HG03175 (cell line): ENCODE measurements at regions not wholly inside any gene's neighbourhood (a gene's known extent, or its start where the extent isn't known, plus 50 kb on each side); places are given as distances from the start of the nearest gene placed in this dataset.

Experiments used
- ATAC-seq: cut with Tn5 transposase; IDR thresholded peaks from one replicate; pipeline ENCODE4 v1.9.1; 2021; ENCODE audit warnings: mild to moderate bottlenecking, moderate library complexity; ENCODE audit not compliant: unreplicated experiment

DNA sequence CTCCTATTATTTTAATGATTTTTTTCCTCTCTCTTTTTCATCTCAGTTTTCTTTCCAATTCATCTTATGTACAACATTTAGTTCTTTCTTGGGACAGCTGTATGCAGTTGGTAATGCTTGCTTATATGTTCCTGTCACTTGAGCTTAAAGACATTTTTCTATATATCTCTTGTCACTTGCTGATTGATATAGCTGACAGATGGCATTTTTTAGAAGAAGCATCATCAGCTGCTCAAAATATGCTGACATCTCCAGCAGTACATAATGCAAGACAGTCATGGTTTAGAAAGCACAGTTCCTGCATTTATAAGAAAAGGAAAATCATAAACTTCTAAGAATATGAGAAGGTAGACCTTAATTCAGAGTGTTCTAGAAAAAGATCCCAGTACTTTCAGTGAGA, 56.5 kb downstream of the DCAF8L1 start:
- no peak for ATAC-seq

DNA sequence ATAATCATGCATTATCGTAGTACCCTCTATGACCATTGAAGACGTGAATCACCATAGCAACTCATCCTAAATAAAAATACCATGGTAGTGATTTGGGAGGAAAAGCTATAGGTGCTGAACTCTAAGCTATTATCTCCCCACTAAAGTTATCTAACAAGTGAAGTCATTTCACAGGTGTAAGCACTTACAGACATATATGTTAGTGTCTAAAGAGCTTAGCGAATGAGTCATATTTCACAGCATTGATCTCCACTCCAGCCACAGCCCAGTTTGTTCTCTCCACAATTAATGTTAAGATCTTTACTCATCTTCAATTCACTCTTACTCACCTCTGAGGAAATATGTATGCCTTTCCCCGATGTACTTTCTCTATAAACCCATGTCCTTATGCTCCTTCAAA, 57.0 kb downstream of the DCAF8L1 start:
- no peak for ATAC-seq

DNA sequence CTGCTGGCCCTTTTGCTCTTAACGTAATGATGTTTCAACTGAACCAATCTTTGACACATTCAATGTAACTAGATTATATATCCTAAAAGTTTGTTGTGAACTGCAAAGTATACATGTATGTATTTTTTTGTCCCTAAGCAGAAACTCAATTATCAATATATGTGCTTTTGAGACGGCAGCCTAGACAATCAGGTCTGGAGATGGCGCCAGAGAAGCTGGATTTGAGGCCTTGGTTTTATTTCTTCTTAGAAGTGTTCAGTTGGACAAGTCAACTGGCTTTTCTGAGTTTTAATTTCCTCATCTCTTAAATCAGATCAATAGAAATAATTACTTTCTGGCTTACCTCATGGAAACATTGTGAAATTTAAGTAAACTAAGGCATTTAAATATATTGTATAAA, 62.5 kb downstream of the DCAF8L1 start:
- ATAC-seq, result no peak

DNA sequence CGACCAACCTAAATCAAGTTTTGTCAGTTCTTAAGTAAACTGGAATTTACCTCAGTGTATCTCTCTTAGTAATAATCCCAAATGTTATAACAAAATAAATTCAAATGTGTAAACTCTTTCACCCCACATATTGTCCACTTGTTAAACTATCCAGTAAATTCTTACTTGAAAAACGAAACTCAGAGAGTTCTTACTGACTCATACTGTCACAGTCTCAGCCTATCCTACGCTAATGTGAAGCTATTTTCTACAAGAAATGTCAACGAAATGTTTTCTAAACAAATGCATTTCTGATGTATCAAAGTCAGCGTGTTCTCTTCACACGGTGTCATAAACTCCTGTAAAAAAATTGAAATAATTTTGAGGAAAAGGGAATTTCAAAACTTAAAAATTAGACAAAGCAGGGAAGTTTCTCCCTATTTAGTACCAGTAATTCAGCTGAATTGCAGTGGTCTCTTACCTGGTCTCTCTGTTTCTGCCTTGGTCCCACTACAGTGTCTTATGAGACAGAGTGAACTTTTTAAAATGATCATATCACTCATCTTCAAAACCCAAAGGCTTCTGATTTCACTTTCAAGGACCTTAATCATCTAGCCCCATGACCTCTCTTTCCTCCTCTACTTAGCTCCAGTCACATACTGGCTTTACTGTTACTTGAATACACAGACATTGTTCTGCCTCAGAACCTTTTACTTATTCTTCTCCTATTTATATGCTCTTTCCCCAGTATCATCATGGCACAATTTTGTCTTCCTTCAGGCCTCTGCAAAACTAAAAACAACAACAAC, 63.3 kb downstream of the DCAF8L1 start:
- no peak for ATAC-seq

DNA sequence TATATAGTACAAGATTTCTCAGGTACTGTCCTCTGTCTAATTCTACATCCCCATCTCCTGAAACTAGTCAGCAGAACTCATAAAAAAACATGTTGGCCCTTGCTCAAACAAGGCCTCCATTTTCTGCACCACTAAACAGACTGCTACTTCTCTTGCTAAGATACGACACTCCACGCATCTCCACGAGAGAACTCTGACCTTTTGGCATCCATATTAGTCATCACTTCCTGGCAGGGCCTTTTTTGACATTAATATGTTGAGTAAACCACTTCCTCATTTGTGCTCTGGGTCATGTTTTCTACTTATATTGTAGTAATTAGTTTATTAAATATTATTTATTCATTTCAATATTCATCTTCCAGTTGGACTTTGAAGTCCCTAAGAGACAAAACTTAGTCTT, 65.6 kb downstream of the DCAF8L1 start:
- peak; percentile 79 for ATAC-seq

DNA sequence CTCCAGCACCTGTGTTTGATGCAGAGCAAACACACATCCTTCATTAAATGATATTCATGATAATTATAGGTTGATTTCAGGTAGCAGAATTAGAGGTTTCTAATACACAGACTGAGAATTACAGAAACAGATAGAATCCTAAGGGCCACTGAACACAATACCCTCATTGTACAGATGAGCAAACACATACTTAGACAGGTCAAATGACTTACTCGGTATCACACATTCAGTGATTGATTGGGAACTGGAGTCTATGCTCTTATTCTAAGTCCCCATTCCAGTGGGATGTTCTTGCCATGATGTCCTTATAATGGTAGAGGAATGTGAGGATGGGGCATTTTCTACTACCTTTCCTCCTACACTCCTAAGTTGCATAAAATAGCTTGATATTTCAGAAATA, 70.8 kb downstream of the DCAF8L1 start:
- no peak for ATAC-seq

DNA sequence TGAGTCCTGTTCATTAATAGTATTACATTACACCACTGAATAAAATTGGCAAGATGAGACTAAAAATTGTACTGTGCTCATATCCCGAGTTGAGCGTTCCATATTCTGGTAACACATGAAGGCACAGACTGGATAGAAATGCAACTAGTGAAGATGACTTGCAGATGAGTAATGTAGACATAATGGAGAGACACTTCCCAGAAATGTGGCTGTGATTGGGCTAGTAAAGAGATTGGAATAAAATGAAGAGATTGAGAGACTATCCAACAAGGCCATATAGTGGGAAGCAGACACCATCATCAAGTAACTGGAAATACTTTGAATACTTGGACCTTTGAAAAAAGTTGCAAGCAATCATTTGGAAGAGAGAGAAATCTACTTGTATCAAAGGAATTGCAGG, 77.3 kb downstream of the DCAF8L1 start:
- no peak for ATAC-seq

DNA sequence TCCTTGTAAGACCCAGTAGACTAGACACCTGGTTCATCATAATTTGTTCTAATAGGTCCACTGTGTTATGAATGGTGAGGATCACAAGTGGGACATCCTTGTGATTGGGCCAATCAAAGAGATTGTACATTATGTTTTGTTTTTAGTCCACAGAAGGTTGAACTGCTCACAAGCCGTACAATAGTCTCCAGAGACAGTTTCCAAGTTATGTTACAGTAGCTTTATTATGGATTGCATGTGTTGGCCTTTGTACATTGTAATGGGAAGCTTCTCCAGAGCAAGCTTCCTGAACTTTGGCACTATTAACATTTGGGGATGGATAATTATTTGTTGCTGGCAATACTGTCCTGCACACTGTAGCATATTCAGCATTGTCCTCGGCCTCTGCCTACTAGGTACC, 86.1 kb downstream of the MAGEB10 start:
- no peak for ATAC-seq

DNA sequence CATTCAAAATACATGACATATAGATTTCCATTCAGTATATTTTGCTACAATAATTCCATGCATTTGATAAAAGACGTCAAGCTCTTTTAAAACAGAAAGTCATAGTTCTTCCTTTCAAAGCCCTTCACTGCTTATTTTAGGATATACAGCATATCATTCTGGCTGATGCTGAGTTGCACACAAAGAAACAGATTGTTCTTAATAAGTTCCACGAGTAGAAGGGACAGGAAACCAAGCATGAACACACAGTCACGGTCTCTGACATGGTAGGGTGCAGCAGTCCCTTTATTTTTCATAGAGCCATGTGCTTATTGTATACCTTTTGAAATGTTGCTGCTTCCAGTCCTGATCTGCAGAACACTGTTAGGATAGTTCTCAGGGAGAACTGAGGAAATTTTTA, 85.4 kb downstream of the MAGEB10 start:
- ATAC-seq, result no peak

DNA sequence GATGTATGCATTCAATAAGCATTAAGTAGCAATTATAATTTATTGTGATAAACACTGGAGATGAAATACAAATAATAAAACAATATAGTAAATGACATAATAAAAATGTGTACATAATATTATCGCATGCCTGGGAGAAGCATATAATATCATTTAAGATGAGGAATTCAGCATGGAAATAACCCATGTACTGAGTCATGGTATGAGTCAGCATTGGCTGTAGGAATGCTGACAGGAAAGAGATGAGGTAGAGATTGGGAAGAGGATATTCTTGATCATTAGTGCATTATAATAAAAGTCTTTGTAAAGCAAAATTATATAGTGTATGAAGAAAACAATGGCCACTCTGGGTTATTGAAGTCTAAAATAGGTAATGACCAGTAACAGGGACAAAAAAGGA, 82.8 kb downstream of the MAGEB10 start:
- ATAC-seq, result no peak

DNA sequence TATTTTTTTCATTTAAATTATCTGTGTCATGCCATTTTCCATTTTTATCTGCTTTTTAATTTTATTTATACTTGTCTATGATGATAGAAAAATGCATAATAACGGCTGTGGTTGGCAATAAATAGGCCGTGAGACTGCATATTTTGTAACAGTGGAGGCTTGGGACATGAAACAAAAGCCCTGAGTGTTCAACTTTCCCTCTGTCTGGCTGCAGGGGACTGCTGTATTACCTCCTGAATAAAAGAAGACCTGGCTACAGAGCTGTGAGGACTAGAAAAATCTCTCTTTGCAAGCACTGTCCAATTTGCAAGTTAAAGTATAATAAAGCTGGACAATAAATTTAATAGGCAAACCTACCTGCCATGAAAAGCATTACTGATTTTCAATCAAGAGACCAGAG, 82.1 kb downstream of the MAGEB10 start:
- no peak for ATAC-seq

DNA sequence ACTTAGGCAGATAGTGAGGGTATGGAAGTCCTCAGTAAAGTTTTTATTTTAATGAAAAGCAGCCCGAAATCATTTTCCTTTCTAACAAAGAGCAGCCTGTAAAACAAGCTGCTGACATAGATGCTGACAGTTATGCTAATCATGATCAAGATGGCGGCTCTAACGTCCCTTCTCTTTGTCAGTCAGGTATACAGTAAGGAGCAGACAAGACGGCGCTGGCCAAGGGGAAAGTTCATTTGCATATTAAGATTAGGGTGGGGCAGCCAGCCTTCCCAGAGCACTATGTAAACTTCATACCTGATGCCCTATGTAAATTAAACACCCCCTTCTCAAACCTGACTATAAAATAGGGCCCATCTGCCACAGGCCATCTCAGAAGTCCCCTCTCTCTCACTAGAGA, 76.9 kb downstream of the MAGEB10 start:
- no peak for ATAC-seq

DNA sequence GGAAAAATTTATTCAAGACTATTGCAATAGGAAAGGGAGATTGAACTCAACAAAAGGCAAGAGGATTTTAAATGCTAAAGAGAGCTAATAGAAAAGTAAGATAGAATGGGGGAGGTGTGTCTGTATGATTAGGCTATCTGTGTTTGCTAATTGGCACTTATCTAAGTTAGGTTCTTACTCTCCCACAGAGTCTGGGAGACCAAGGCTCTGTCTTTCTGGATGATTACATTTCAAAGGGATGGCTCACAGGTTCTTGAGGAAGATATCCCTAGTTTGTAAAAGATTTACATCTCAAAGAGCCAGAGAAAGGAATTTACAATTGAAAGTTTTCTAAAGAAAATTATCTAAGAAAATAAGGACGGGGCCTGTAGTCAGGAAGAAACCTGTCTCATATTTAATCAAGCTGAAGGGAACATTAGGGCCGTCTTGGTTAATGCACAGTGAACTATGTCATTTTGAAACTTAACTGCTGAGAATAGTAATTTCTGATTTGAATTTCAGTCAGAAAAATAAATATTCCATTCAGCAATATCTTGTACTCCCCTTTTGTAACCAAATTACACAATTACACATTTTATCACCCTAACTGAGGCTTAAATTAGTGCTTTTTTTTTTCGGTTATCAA, 75.8 kb downstream of the MAGEB10 start:
- ATAC-seq, result no peak

DNA sequence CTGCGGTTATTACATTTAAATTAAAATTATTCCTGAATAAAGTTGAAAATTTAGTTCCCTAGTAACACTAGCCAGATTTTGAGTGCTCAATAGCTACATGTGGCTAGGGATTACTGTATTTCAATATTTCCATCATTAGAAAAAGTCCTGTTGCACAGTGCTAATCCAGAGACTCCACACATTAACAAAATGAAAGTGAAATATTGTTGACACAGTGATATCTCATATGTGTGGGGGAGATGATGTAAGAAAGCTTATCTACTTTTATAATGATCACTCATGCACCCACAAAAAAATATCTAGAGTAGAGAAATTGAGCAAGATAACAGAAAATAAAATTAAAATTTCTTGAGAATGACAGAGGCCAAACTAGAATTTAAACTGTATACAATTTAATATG, 74.9 kb downstream of the MAGEB10 start:
- no peak for ATAC-seq

DNA sequence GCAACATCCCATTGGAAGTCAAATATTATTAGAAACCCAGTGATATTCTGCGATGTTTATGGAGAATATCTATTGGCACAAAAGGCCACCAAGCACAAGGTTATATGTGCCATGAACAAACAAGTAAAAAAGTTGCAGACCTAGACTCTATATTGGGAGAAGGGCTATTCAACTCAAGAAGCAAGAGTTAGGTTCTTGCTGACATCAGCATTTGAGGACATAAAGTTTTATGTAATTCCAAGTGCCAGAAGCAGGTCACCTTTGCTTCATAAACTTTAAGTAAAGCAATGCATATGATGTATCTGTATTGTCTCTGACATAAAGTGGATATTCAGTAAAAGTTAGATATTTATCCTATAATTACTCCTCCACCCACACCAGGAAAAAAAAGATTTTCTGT, 71.1 kb downstream of the MAGEB10 start:
- ATAC-seq, result no peak
